Mammary epithelial cell (primary cell): ENCODE measurements at regions not wholly inside any gene's neighbourhood (a gene's known extent, or its start where the extent isn't known, plus 50 kb on each side); places are given as distances from the start of the nearest gene placed in this dataset.

Experiments
- EZH2 ChIP-seq: IDR thresholded peaks from 2 replicates; pipeline ENCODE4 v1.6.1; 2012; ENCODE audit warnings: low read length, inconsistent platforms, borderline replicate concordance
- TF ChIP-seq, protein P1 (sequence below), 2 donors: IDR thresholded peaks in 1 of 2; conservative IDR thresholded peaks in 1 of 2; 2 replicates each; pipeline ENCODE4 v1.5.1; 2011 to 2012; ENCODE audit warnings: inconsistent platforms in 2 of 2, low read length in 2 of 2, mild to moderate bottlenecking in 2 of 2, control low read depth in 1 of 2, low read depth in 1 of 2; ENCODE audit not compliant: insufficient read depth in 1 of 2; ENCODE audit errors: extremely low read depth in 1 of 2

DNA sequence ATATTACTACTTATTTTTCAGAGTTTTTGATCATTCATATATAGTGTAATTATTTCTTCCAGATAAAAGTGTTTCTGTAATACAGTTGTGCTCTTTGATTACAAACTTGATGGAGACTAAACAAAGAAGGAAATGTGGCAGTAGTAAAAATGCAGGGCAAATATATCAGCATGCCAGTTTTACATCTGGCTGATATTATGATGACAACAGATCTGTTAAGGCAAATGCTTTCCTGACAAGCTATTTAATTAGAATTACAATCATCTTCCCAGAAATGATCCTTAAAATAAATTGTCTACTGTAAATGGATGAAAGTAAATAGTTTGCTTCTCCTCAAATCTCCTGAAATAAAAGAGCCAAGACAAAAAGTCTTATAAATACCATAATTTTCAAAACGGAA, 1659.8 kb downstream of the BRINP3 start:
- TF ChIP-seq, protein P1, sequence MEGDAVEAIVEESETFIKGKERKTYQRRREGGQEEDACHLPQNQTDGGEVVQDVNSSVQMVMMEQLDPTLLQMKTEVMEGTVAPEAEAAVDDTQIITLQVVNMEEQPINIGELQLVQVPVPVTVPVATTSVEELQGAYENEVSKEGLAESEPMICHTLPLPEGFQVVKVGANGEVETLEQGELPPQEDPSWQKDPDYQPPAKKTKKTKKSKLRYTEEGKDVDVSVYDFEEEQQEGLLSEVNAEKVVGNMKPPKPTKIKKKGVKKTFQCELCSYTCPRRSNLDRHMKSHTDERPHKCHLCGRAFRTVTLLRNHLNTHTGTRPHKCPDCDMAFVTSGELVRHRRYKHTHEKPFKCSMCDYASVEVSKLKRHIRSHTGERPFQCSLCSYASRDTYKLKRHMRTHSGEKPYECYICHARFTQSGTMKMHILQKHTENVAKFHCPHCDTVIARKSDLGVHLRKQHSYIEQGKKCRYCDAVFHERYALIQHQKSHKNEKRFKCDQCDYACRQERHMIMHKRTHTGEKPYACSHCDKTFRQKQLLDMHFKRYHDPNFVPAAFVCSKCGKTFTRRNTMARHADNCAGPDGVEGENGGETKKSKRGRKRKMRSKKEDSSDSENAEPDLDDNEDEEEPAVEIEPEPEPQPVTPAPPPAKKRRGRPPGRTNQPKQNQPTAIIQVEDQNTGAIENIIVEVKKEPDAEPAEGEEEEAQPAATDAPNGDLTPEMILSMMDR (conservative IDR thresholded peaks at IDR 0.05 in 1 of 2, IDR thresholded peaks at IDR 0.05 in 1 of 2; ENCODE audit: extremely low read depth in 1 of 2, insufficient read depth in 1 of 2, low read depth in 1 of 2, low read length in 2 of 2) = no peak
- TF ChIP-seq EZH2 = no peak
